HCT116 (cell line): ENCODE measurements at regions not wholly inside any gene's neighbourhood (a gene's known extent, or its start where the extent isn't known, plus 50 kb on each side); places are given as distances from the start of the nearest gene placed in this dataset.

Source experiments
- ATAC-seq: fragments of 200-7000 bp; cut with Tn5 transposase; 2 replicates; pipeline ENCODE4 v1.9.1; 2020; ENCODE audit warnings: mild to moderate bottlenecking, moderate library complexity
- BruUV-seq: library from RNA; stranded (reverse); fragments of 400-500 nt; replicated peaks from 2 replicates; lab custom pipeline; 2021; lab: Mats Ljungman, UMichigan
- CTCF ChIA-PET: fragments of 300-600 bp; sonication (Branson Sonifier 250); formaldehyde crosslinking; loops from one replicate; lab custom pipeline; 2021; ENCODE audit warnings: antibody characterized with exemption; lab: Charles Lee
- POLR2A ChIA-PET: fragments of 300-600, 350-600 bp; sonication (Branson Sonifier 250); formaldehyde crosslinking; loops from one replicate; lab custom pipeline; 2021; ENCODE audit warnings: antibody characterized with exemption; lab: Charles Lee
- RAD21 ChIA-PET, 2 experiments: fragments of 300-600 bp; sonication (Branson Sonifier 250); formaldehyde crosslinking; loops; one replicate each; lab custom pipeline; 2023; ENCODE audit warnings: low total read pairs in 2 of 2; ENCODE audit not compliant: uncharacterized antibody in 2 of 2, unreplicated experiment in 2 of 2, low non-redundant PET in 1 of 2; lab: Charles Lee
- DNase-seq: peaks from one replicate; pipeline ENCODE4 v3.0.0-alpha.2; 2010; ENCODE audit warnings: low read depth, low spot score
- H2AFZ ChIP-seq: fragments of 200-600 bp; shearing (Covaris generic), sonication (generic); 2 replicates; pipeline ENCODE4 v1.6.1; 2017; ENCODE audit warnings: low read depth, mixed run types, mixed read lengths, antibody characterized with exemption, low read length; ENCODE audit not compliant: poor library complexity, severe bottlenecking
- H3K27ac ChIP-seq: 2 replicates; pipeline ENCODE4 v1.5.1; 2012; ENCODE audit warnings: low read depth, low read length
- H3K27me3 ChIP-seq: fragments of 200-600 bp; sonication (generic); 2 replicates; pipeline ENCODE4 v1.6.1; 2016; ENCODE audit warnings: mixed run types, low read length, mixed read lengths; ENCODE audit not compliant: insufficient read depth
- H3K36me3 ChIP-seq, 2 experiments: fragments of 200-500 bp in 1 of 2; fragments of 200-600 bp in 1 of 2; sonication (Bioruptor generic) in 1 of 2; sonication (generic) in 1 of 2; 2 replicates each; pipeline versions ENCODE4 v1.5.1 to v1.6.1; 2014 to 2016; ENCODE audit warnings: low read length in 2 of 2, inconsistent platforms in 1 of 2, mixed read lengths in 1 of 2, mixed run types in 1 of 2; ENCODE audit not compliant: insufficient read depth in 2 of 2, control insufficient read depth in 1 of 2
- H3K4me1 ChIP-seq, 2 experiments: fragments of 200-600 bp in 1 of 2; sonication (generic) in 1 of 2; 2 replicates each; pipeline versions ENCODE4 v1.5.1 to v1.6.1; 2012 to 2017; ENCODE audit warnings: low read length in 2 of 2, inconsistent platforms in 1 of 2, mild to moderate bottlenecking in 1 of 2, mixed read lengths in 1 of 2, mixed run types in 1 of 2, moderate library complexity in 1 of 2; ENCODE audit not compliant: insufficient read depth in 2 of 2, control insufficient read depth in 1 of 2
- H3K4me2 ChIP-seq: fragments of 200-600 bp; sonication (generic); 2 replicates; pipeline ENCODE4 v1.6.1; 2017; ENCODE audit warnings: mixed run types, low read length, mixed read lengths
- H3K4me3 ChIP-seq, 2 experiments: fragments of 200-600 bp in 1 of 2; sonication (generic) in 1 of 2; replicated peaks in 1 of 2; 2 replicates each; pipeline ENCODE4 v1.5.1; 2011 to 2016; ENCODE audit warnings: low read length in 2 of 2, control low read depth in 1 of 2, low read depth in 1 of 2, mild to moderate bottlenecking in 1 of 2, mixed read lengths in 1 of 2, mixed run types in 1 of 2
- H3K79me2 ChIP-seq: fragments of 200-600 bp; sonication (generic); 2 replicates; pipeline ENCODE4 v1.6.1; 2017; ENCODE audit warnings: mild to moderate bottlenecking, mixed run types, low read length, moderate library complexity, mixed read lengths; ENCODE audit not compliant: insufficient read depth
- H3K9ac ChIP-seq: fragments of 200-600 bp; sonication (generic); 2 replicates; pipeline ENCODE4 v1.6.1; 2016; ENCODE audit warnings: low read length, mixed read lengths
- H3K9me2 ChIP-seq: fragments of 200-600 bp; sonication (generic), shearing (Covaris generic); 2 replicates; pipeline ENCODE4 v1.6.1; 2017; ENCODE audit warnings: mixed run types, mild to moderate bottlenecking, moderate library complexity; ENCODE audit not compliant: insufficient read depth
- H3K9me3 ChIP-seq, 2 experiments: fragments of 200-500 bp in 1 of 2; fragments of 200-600 bp in 1 of 2; sonication (Bioruptor generic) in 1 of 2; sonication (generic) in 1 of 2; 2 replicates each; pipeline ENCODE4 v1.6.1; 2014 to 2017; ENCODE audit warnings: low read length in 2 of 2, mixed read lengths in 2 of 2, inconsistent platforms in 1 of 2, low read depth in 1 of 2, mild to moderate bottlenecking in 1 of 2, mixed run types in 1 of 2, moderate library complexity in 1 of 2; ENCODE audit not compliant: control insufficient read depth in 1 of 2, insufficient read depth in 1 of 2
- H4K20me1 ChIP-seq: fragments of 200-600 bp; sonication (generic), shearing (Covaris generic); 2 replicates; pipeline ENCODE4 v1.6.1; 2017; ENCODE audit warnings: mixed run types, mild to moderate bottlenecking, moderate library complexity; ENCODE audit not compliant: insufficient read depth
- EZH2phosphoT487 ChIP-seq: fragments of 200-600 bp; IDR thresholded peaks from 2 replicates; pipeline ENCODE4 v1.6.1; 2018; ENCODE audit warnings: antibody characterized with exemption, borderline replicate concordance
- FOSL1 ChIP-seq: IDR thresholded peaks from 2 replicates; pipeline ENCODE4 v1.6.1; 2012; ENCODE audit warnings: low read depth
- POLR2AphosphoS5 ChIP-seq: IDR thresholded peaks from 2 replicates; pipeline ENCODE4 v1.6.1; 2011; ENCODE audit warnings: mild to moderate bottlenecking, low read depth, low read length, moderate library complexity
- SIN3A ChIP-seq: IDR thresholded peaks from 2 replicates; pipeline ENCODE4 v1.6.1; 2012; ENCODE audit warnings: low read depth
- YY1 ChIP-seq: IDR thresholded peaks from 2 replicates; pipeline ENCODE4 v1.6.1; 2011; ENCODE audit warnings: low read length, low read depth, moderate library complexity, mild to moderate bottlenecking; ENCODE audit not compliant: insufficient replicate concordance; ENCODE audit errors: extremely low read depth
- ZFX ChIP-seq: fragments of 450-650 bp; IDR thresholded peaks from 2 replicates; pipeline ENCODE4 v1.6.1; 2017
- intact Hi-C: fragments of 100-400 bp; cut with micrococcal nuclease; formaldehyde crosslinking; loops from 2 replicates; pipeline ENCODE4 v1.10.0; 2022
- TF ChIP-seq, protein P1 (sequence below): IDR thresholded peaks from 2 replicates; pipeline ENCODE4 v1.6.1; 2011; ENCODE audit warnings: mild to moderate bottlenecking, low read length, moderate library complexity; ENCODE audit not compliant: insufficient replicate concordance; ENCODE audit errors: extremely low read depth

DNA sequence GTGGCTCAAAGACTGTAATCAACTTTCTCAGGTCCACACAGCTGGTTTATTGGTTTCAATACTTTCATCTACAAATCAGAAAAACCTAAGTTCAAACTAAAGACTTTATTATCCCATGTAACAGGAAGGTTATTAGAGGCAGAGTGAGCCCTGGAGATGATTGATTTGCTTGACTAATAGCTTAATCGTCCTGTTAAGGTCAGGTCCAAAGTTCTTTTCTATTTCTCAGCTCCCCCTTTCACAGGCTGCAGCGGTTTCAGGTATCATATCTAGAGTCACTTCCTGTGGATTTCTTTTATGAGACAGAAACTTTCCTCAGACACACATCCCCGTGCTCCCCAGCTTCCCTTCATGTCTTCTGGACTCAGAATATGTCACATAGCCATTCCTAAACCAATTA, 166.4 kb downstream of the PRELID2 start:
- Histone ChIP-seq H3K27ac (no peak overlapping the region), H2AFZ (no peak overlapping the region), H3K27me3 (no peaks in the 10 kb centered on the region), H3K9ac (no peak overlapping the region), H3K4me3 (no peak overlapping the region), H3K4me1 (peaks cover 0 to 7% of the 10 kb centered on the region in 2 experiments; a peak in 1 of 4 replicates), H3K36me3 (no peaks in the 10 kb centered on the region), H3K9me2 (no peaks in the 10 kb centered on the region), H3K79me2 (no peaks in the 10 kb centered on the region), H4K20me1 (no peaks in the 10 kb centered on the region), H3K9me3 (no peaks in the 10 kb centered on the region), H3K4me2 (peak overlapping the region; percentile 13)
- no peak for DNase-seq
- intact Hi-C loops, result no loop called here
- ChIA-PET POLR2A (no interaction called here), CTCF (interaction anchor here (0.9 kb wide), 1 partner anchor 12 kb away, joined by 4 read pairs; no protein-coding TSS in a partner anchor), RAD21 (no interaction called here)
- TF ChIP-seq FOSL1 (0 out of 2 replicates have a peak, but pooled peaks have one; percentile 12), ZFX (no peak)
- no peak for ATAC-seq
- no TSS peak for BruUV-seq

GRCh38 chr5:145667742-145668141, 167.4 kb downstream of the PRELID2 start:
- no TSS peak for BruUV-seq
- POLR2A ChIA-PET, result no interaction called here
- H3K4me2 ChIP-seq, result no peak overlapping the region
- CTCF ChIA-PET, result no interaction called here
- no peaks in the 10 kb centered on the region for H3K27me3 ChIP-seq
- intact Hi-C loops, result no loop called here
- no peak overlapping the region for H3K4me3 ChIP-seq
- H2AFZ ChIP-seq, result no peak overlapping the region
- H3K9ac ChIP-seq, result no peak overlapping the region
- H3K9me3 ChIP-seq, result no peaks in the 10 kb centered on the region
- H3K27ac ChIP-seq, result no peak overlapping the region
- no peak for DNase-seq
- no peak for ATAC-seq
- H3K9me2 ChIP-seq, result no peaks in the 10 kb centered on the region
- no peak for TF ChIP-seq POLR2AphosphoS5
- TF ChIP-seq EZH2phosphoT487, result no peak
- no peak for TF ChIP-seq SIN3A
- TF ChIP-seq, protein P1, sequence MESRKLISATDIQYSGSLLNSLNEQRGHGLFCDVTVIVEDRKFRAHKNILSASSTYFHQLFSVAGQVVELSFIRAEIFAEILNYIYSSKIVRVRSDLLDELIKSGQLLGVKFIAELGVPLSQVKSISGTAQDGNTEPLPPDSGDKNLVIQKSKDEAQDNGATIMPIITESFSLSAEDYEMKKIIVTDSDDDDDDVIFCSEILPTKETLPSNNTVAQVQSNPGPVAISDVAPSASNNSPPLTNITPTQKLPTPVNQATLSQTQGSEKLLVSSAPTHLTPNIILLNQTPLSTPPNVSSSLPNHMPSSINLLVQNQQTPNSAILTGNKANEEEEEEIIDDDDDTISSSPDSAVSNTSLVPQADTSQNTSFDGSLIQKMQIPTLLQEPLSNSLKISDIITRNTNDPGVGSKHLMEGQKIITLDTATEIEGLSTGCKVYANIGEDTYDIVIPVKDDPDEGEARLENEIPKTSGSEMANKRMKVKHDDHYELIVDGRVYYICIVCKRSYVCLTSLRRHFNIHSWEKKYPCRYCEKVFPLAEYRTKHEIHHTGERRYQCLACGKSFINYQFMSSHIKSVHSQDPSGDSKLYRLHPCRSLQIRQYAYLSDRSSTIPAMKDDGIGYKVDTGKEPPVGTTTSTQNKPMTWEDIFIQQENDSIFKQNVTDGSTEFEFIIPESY, result no peak
- TF ChIP-seq FOSL1, result no peak
- no peak for TF ChIP-seq YY1
- no peaks in the 10 kb centered on the region for H3K36me3 ChIP-seq
- no peaks in the 10 kb centered on the region for H4K20me1 ChIP-seq
- H3K79me2 ChIP-seq, result no peaks in the 10 kb centered on the region
- peaks cover 0 to 7% of the 10 kb centered on the region in 2 experiments; a peak in 1 of 4 replicates for H3K4me1 ChIP-seq
- RAD21 ChIA-PET, result no interaction called here
